GM12873 (cell line): ENCODE measurements at regions not wholly inside any gene's neighbourhood (a gene's known extent, or its start where the extent isn't known, plus 50 kb on each side); places are given as distances from the start of the nearest gene placed in this dataset.

Source experiments
- CTCF ChIP-seq: IDR thresholded peaks from 2 replicates; pipeline ENCODE4 v1.5.1; 2012; ENCODE audit warnings: low read depth, mild to moderate bottlenecking, moderate library complexity, low read length, control low read depth; ENCODE audit not compliant: insufficient read depth; ENCODE audit errors: missing control alignments

GRCh38 chr7:153532326-153532725 is 519.9 kb upstream of the DPP6 start:
- no peak for TF ChIP-seq CTCF

GRCh38 chr7:153537271-153537670 is 514.9 kb upstream of the DPP6 start:
- no peak for TF ChIP-seq CTCF

- TF ChIP-seq CTCF: no peak
Measured at GRCh38 chr7:153541903-153542302, 510.3 kb upstream of the DPP6 start.

- TF ChIP-seq CTCF: no peak
Measured at GRCh38 chr7:153543232-153543631, 509.0 kb upstream of the DPP6 start.

GRCh38 chr7:153550173-153550572 is 502.0 kb upstream of the DPP6 start:
- TF ChIP-seq CTCF: no peak

- TF ChIP-seq CTCF: no peak
Measured at GRCh38 chr7:153564391-153564790, 487.8 kb upstream of the DPP6 start.

- TF ChIP-seq CTCF: no peak
Measured at GRCh38 chr7:153566324-153566723, 485.9 kb upstream of the DPP6 start.

- TF ChIP-seq CTCF: no peak
Measured at GRCh38 chr7:153567426-153567825, 484.8 kb upstream of the DPP6 start.
